ENCODE measurements at regions not wholly inside any gene's neighbourhood (a gene's known extent, or its start where the extent isn't known, plus 50 kb on each side); places are given as distances from the start of the nearest gene placed in this dataset.
A peak's percentile ranks its signal among the peaks of the same experiment; 100 is the strongest.

- H4K20me1 ChIP-seq (ENCODE audit: control insufficient read depth, extremely low read depth, insufficient read depth, low read length), result no peaks in the 10 kb centered on the region
- no peak overlapping the region for H3K4me3 ChIP-seq (replicated peaks in 1 of 4; ENCODE audit: control extremely low read depth in 1 of 4, insufficient read depth in 1 of 4, low read depth in 3 of 4, low read length in 4 of 4)
- H3K4me2 ChIP-seq (ENCODE audit: extremely low read depth, insufficient read depth, low read length), result no peak overlapping the region
- no peak overlapping the region for H3K27ac ChIP-seq (ENCODE audit: insufficient read depth, low read length)
- no peaks in the 10 kb centered on the region for H3K27me3 ChIP-seq (ENCODE audit: control insufficient read depth, insufficient read depth, low read length)
- H3K9me3 ChIP-seq (ENCODE audit: control insufficient read depth, insufficient read depth, low read depth, low read length), result no peaks in the 10 kb centered on the region
- H2AFZ ChIP-seq (ENCODE audit: low read length), result no peak overlapping the region
- no peak for TF ChIP-seq CTCF (conservative IDR thresholded peaks at IDR 0.05 in 1 of 2, IDR thresholded peaks at IDR 0.05 in 1 of 2; ENCODE audit: low read depth in 1 of 2, low read length in 2 of 2)
- no peak for TF ChIP-seq EZH2 (IDR thresholded peaks at IDR 0.05; ENCODE audit: low read length, missing control alignments)
- no peaks in the 10 kb centered on the region for H3K4me1 ChIP-seq (ENCODE audit: control insufficient read depth, extremely low read depth, insufficient read depth, low read length)
- DNase-seq (ENCODE audit: low read depth in 2 of 2), result peak; percentile 52 to 99
- no peaks in the 10 kb centered on the region for H3K36me3 ChIP-seq (ENCODE audit: control insufficient read depth, insufficient read depth, low read length)
- H3K9ac ChIP-seq (ENCODE audit: insufficient read depth, low read length), result no peak overlapping the region
- H3K79me2 ChIP-seq (ENCODE audit: control insufficient read depth, insufficient read depth, low read length), result no peaks in the 10 kb centered on the region
These were observed 302.6 kb upstream of the SEMA3D start for GRCh38 chr7:85489498-85489897.

GRCh38 chr7:85488406-85488805, 301.6 kb upstream of the SEMA3D start:
- TF ChIP-seq CTCF (conservative IDR thresholded peaks at IDR 0.05 in 1 of 2, IDR thresholded peaks at IDR 0.05 in 1 of 2; ENCODE audit: low read depth in 1 of 2, low read length in 2 of 2) (no peak), EZH2 (IDR thresholded peaks at IDR 0.05; ENCODE audit: low read length, missing control alignments) (no peak)
- Histone ChIP-seq H3K9me3 (ENCODE audit: control insufficient read depth, insufficient read depth, low read depth, low read length) (no peaks in the 10 kb centered on the region), H3K9ac (ENCODE audit: insufficient read depth, low read length) (no peak overlapping the region), H3K4me3 (replicated peaks in 1 of 4; ENCODE audit: control extremely low read depth in 1 of 4, insufficient read depth in 1 of 4, low read depth in 3 of 4, low read length in 4 of 4) (no peak overlapping the region), H3K4me1 (ENCODE audit: control insufficient read depth, extremely low read depth, insufficient read depth, low read length) (no peaks in the 10 kb centered on the region), H3K79me2 (ENCODE audit: control insufficient read depth, insufficient read depth, low read length) (no peaks in the 10 kb centered on the region), H3K27me3 (ENCODE audit: control insufficient read depth, insufficient read depth, low read length) (no peaks in the 10 kb centered on the region), H3K27ac (ENCODE audit: insufficient read depth, low read length) (no peak overlapping the region), H3K36me3 (ENCODE audit: control insufficient read depth, insufficient read depth, low read length) (no peaks in the 10 kb centered on the region), H3K4me2 (ENCODE audit: extremely low read depth, insufficient read depth, low read length) (no peak overlapping the region), H2AFZ (ENCODE audit: low read length) (no peak overlapping the region), H4K20me1 (ENCODE audit: control insufficient read depth, extremely low read depth, insufficient read depth, low read length) (no peaks in the 10 kb centered on the region)
- DNase-seq (ENCODE audit: low read depth in 2 of 2), result no peak

- Histone ChIP-seq H3K4me1 (ENCODE audit: control insufficient read depth, extremely low read depth, insufficient read depth, low read length) (no peaks in the 10 kb centered on the region), H3K27ac (ENCODE audit: insufficient read depth, low read length) (no peak overlapping the region), H4K20me1 (ENCODE audit: control insufficient read depth, extremely low read depth, insufficient read depth, low read length) (no peaks in the 10 kb centered on the region), H3K36me3 (ENCODE audit: control insufficient read depth, insufficient read depth, low read length) (no peaks in the 10 kb centered on the region), H3K27me3 (ENCODE audit: control insufficient read depth, insufficient read depth, low read length) (no peaks in the 10 kb centered on the region), H3K9me3 (ENCODE audit: control insufficient read depth, insufficient read depth, low read depth, low read length) (no peaks in the 10 kb centered on the region), H3K79me2 (ENCODE audit: control insufficient read depth, insufficient read depth, low read length) (no peaks in the 10 kb centered on the region), H3K4me2 (ENCODE audit: extremely low read depth, insufficient read depth, low read length) (no peak overlapping the region), H3K4me3 (replicated peaks in 1 of 4; ENCODE audit: control extremely low read depth in 1 of 4, insufficient read depth in 1 of 4, low read depth in 3 of 4, low read length in 4 of 4) (no peak overlapping the region), H3K9ac (ENCODE audit: insufficient read depth, low read length) (no peak overlapping the region), H2AFZ (ENCODE audit: low read length) (no peak overlapping the region)
- TF ChIP-seq CTCF (conservative IDR thresholded peaks at IDR 0.05 in 1 of 2, IDR thresholded peaks at IDR 0.05 in 1 of 2; ENCODE audit: low read depth in 1 of 2, low read length in 2 of 2), result no peak
- no peak for TF ChIP-seq EZH2 (IDR thresholded peaks at IDR 0.05; ENCODE audit: low read length, missing control alignments)
- peak; percentile 87 to 95 for DNase-seq (ENCODE audit: low read depth in 2 of 2)
These were observed 296.3 kb upstream of the SEMA3D start for GRCh38 chr7:85483177-85483576.
